ENCODE measurements at regions not wholly inside any gene's neighbourhood (a gene's known extent, or its start where the extent isn't known, plus 50 kb on each side); places are given as distances from the start of the nearest gene placed in this dataset.

GRCh38 chr14:94917041-94917600, 147.2 kb upstream of the GSC start:
- TF ChIP-seq CTCF (IDR thresholded peaks at IDR 0.05): no peak
- no peak for TF ChIP-seq POLR2A (IDR thresholded peaks at IDR 0.05)

DNA sequence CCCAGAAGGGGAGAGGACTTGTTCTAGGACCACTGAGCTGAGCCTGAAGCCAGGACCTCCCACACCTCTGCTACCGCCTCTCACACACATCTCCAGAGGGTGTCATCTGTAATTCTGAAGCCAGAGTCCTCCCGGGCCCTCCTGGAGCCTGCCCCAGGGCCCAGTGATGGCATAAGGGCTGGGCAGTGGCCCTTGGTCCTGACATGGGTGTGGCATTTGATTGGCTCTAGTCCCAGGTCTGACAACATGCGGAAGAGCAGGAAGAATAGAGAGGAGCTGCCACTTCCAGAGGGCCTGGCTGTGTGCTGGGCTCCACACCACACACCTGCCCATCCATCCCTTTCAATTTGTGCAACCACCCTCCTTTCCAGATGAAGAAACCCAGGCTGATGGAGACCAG, 144.3 kb upstream of the GSC start:
- intact Hi-C loops (cut with DNase I; ENCODE audit: low total_unique reads): no loop called here
- no peaks in the 10 kb centered on the region for H3K36me3 ChIP-seq (ENCODE audit: low read depth, missing control alignments)
- H3K27me3 ChIP-seq: no peaks in the 10 kb centered on the region
- DNase-seq: no peak
- TF ChIP-seq POLR2A (IDR thresholded peaks at IDR 0.05): no peak
- TF ChIP-seq CTCF (IDR thresholded peaks at IDR 0.05): no peak
- H3K9me3 ChIP-seq: no peaks in the 10 kb centered on the region
- no peaks in the 10 kb centered on the region for H3K4me1 ChIP-seq
- H3K4me3 ChIP-seq: no peak overlapping the region
- no peak overlapping the region for H3K27ac ChIP-seq
- 87 to 89% methylated on average over 2 to 3 of the region's 3 CpGs for WGBS, 2 donors

More at GRCh38 chr14:94917041-94917600, 147.2 kb upstream of the GSC start:
- DNase-seq: no peak
- no peak overlapping the region for H3K4me3 ChIP-seq
- H3K36me3 ChIP-seq (ENCODE audit: low read depth, missing control alignments): no peaks in the 10 kb centered on the region
- H3K27me3 ChIP-seq: no peaks in the 10 kb centered on the region
- 82 to 86% methylated on average over 7 of the region's 7 CpGs for WGBS, 2 donors
- no peaks in the 10 kb centered on the region for H3K9me3 ChIP-seq
- H3K4me1 ChIP-seq: no peaks in the 10 kb centered on the region
- intact Hi-C loops (cut with DNase I; ENCODE audit: low total_unique reads): no loop called here
- no peak overlapping the region for H3K27ac ChIP-seq

- WGBS, 2 donors: 13 to 25% methylated on average over 21 to 27 of the region's 30 CpGs
- DNase-seq: peak; percentile 50
- Histone ChIP-seq H3K4me3 (peak overlapping the region; percentile 37 to 54), H3K36me3 (ENCODE audit: low read depth, missing control alignments) (no peaks in the 10 kb centered on the region), H3K27ac (no peak overlapping the region), H3K4me1 (no peaks in the 10 kb centered on the region), H3K9me3 (no peaks in the 10 kb centered on the region), H3K27me3 (no peaks in the 10 kb centered on the region)
- intact Hi-C loops (cut with DNase I; ENCODE audit: low total_unique reads): no loop called here
- TF ChIP-seq POLR2A (IDR thresholded peaks at IDR 0.05): no peak
Observed at GRCh38 chr14:94907626-94908261, 137.8 kb upstream of the GSC start.

- TF ChIP-seq POLR2A (IDR thresholded peaks at IDR 0.05) (no peak), CTCF (IDR thresholded peaks at IDR 0.05) (no peak)
- H3K4me1 ChIP-seq: no peaks in the 10 kb centered on the region
- H3K36me3 ChIP-seq (ENCODE audit: low read depth, missing control alignments): no peaks in the 10 kb centered on the region
- H3K27me3 ChIP-seq: no peaks in the 10 kb centered on the region
- no peak overlapping the region for H3K27ac ChIP-seq
- no peaks in the 10 kb centered on the region for H3K9me3 ChIP-seq
- H3K4me3 ChIP-seq: peak overlapping the region in 1 of 2 donors; percentile 54
- 59 to 60% methylated on average over 6 of the region's 6 CpGs for WGBS, 2 donors
- no peak for DNase-seq
- intact Hi-C loops (cut with DNase I; ENCODE audit: low total_unique reads): no loop called here
Observed at GRCh38 chr14:94906991-94907587, 137.2 kb upstream of the GSC start.

DNA sequence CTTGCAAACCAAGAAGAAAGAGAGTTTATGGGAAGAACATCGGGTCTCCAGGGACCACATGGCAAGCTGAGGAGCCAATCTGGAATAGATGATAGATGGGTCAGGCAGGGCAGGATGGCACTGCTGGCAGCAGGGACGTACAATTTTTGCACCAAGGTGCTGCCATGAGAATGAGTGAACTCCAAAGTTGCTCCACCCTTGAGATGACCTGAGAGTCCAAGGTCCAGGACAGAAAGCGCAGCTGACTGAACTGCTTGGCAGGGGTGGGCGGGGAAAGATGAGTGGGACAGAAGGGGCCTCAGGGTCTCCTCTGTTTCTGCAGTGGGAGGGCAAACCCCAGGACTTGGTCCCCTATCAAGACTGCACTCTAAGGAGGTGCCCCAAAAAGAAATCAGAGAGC, 136.7 kb upstream of the GSC start:
- no peak overlapping the region for H3K27ac ChIP-seq
- H3K4me1 ChIP-seq: no peaks in the 10 kb centered on the region
- no peak for DNase-seq
- H3K36me3 ChIP-seq (ENCODE audit: low read depth, missing control alignments): no peaks in the 10 kb centered on the region
- no peaks in the 10 kb centered on the region for H3K27me3 ChIP-seq
- WGBS, 2 donors: 90 to 92% methylated on average over 4 of the region's 4 CpGs
- no peak overlapping the region for H3K4me3 ChIP-seq
- intact Hi-C loops (cut with DNase I; ENCODE audit: low total_unique reads): no loop called here
- TF ChIP-seq CTCF (IDR thresholded peaks at IDR 0.05) (no peak), POLR2A (IDR thresholded peaks at IDR 0.05) (no peak)
- H3K9me3 ChIP-seq: no peaks in the 10 kb centered on the region
